ENCODE measurements at regions not wholly inside any gene's neighbourhood (a gene's known extent, or its start where the extent isn't known, plus 50 kb on each side); places are given as distances from the start of the nearest gene placed in this dataset.
A peak's percentile ranks its signal among the peaks of the same experiment; 100 is the strongest.

DNA sequence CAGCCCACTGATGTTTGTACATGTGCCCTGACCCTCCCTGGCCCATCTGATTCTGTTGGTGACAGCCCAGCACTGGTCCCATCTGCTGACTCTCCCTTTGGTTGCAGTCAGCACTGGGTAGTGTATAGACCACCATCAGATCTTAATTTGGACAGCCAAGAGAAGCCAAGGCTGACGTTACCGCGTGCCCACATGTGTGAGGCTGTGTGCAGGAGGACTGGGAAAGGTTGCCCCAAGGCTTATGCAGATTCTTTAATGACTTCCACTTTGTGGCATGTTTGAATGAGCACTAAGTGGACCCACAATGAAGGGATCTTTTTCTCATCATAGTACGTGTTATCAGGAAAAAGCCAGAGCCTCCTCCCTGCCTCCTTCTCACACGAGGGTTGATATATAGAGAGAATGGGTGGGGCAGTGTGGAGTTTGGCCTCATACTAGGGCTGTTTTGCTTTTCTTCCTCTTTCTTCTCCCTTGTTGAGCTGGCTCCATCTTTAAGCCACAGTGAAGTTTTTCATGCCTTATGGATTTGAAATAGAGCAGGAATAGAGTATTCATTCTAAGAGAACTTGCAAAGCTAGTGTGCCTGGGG lies 93.5 kb downstream of the NAV1 start:
- Histone ChIP-seq H3K27ac (no peak overlapping the region), H3K27me3 (no peaks in the 10 kb centered on the region), H3K4me3 (no peak overlapping the region), H3K4me1 (peaks cover 37 to 48% of the 10 kb centered on the region in 2 donors), H3K9me3 (no peaks in the 10 kb centered on the region), H3K36me3 (no peaks in the 10 kb centered on the region)
- ATAC-seq (no peak), DNase-seq (no peak)
- intact Hi-C loops (cut with DNase I; ENCODE audit: low total_unique reads), result no loop called here
- in situ Hi-C loops (cut with MboI; ENCODE audit: low sequenced_read_pairs in 4 of 4), result no loop called here
- TF ChIP-seq, protein P1, sequence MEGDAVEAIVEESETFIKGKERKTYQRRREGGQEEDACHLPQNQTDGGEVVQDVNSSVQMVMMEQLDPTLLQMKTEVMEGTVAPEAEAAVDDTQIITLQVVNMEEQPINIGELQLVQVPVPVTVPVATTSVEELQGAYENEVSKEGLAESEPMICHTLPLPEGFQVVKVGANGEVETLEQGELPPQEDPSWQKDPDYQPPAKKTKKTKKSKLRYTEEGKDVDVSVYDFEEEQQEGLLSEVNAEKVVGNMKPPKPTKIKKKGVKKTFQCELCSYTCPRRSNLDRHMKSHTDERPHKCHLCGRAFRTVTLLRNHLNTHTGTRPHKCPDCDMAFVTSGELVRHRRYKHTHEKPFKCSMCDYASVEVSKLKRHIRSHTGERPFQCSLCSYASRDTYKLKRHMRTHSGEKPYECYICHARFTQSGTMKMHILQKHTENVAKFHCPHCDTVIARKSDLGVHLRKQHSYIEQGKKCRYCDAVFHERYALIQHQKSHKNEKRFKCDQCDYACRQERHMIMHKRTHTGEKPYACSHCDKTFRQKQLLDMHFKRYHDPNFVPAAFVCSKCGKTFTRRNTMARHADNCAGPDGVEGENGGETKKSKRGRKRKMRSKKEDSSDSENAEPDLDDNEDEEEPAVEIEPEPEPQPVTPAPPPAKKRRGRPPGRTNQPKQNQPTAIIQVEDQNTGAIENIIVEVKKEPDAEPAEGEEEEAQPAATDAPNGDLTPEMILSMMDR (IDR thresholded peaks at IDR 0.05 in 4 of 5, conservative IDR thresholded peaks at IDR 0.05 in 1 of 5), result no peak
- no peak for TF ChIP-seq POLR2A (IDR thresholded peaks at IDR 0.05)

DNA sequence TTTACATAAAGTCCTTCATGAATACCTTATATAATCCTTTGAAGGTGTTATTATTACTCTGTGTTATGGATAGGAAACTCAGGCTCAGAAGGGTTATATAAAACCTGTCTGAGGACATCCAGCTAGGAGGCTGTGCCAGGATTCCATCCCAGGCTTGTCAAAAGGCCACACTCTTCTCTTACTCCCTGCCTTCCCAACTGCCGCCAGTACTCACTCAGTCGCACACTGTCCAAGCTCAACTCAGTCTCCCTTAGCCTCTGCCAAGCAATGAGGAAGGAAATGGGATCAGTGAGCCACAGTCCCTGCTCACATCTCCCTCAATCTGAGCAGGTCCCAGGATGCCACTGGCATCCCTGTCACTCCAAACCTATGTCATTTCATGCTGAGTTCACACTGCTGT lies 94.4 kb downstream of the NAV1 start:
- intact Hi-C loops (cut with DNase I; ENCODE audit: low total_unique reads) (no loop called here), in situ Hi-C loops (cut with MboI; ENCODE audit: low sequenced_read_pairs in 4 of 4) (no loop called here)
- Histone ChIP-seq H3K9me3 (no peaks in the 10 kb centered on the region), H3K36me3 (no peaks in the 10 kb centered on the region), H3K4me1 (peaks cover 37 to 43% of the 10 kb centered on the region in 2 donors), H3K27me3 (no peaks in the 10 kb centered on the region), H3K4me3 (no peak overlapping the region), H3K27ac (no peak overlapping the region)
- TF ChIP-seq POLR2A (IDR thresholded peaks at IDR 0.05), result no peak
- TF ChIP-seq, protein P1 (IDR thresholded peaks at IDR 0.05 in 4 of 5, conservative IDR thresholded peaks at IDR 0.05 in 1 of 5), result no peak
- ATAC-seq (peak; percentile 56 to 67), DNase-seq (no peak)

DNA sequence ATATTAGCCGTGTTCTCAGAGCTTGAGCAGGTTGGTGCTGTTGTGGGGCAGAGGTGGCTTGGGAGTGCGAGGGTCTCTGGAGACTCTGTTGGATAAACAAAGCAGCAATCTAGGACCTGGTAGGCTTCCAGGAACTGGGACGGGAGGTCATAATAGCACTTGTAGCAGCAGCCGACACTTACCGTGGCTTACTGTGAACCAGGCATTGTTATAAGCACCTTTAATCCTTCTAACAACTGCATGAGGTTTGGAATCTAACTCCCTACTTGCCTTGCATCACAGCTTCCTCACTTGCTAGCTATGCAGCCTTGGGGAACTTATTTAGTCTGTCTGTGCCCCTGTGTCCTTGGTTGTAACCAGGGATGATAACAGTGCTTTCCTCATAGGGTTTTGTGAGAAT lies 94.9 kb downstream of the NAV1 start:
- no peak for ATAC-seq
- H3K27ac ChIP-seq, result no peak overlapping the region
- intact Hi-C loops (cut with DNase I; ENCODE audit: low total_unique reads), result no loop called here

DNA sequence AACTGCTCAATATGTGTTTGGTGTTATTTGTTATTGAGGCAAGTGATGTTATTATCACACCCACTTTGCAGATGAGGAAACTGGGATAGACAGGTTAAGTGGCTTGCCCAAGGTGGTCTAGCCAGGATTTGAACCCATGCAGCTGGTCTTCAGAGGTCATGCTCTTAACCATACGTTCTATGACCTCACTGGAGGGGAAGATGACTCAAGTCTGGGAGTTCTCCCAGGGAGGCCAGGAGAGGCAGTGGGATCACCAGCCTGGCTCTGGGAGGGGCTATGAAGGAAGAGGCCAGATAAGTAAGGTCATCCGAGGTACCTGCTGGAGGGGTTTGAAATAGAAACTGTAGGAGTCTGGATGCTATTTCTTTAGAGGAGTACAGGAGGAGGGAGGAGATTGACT lies 95.3 kb downstream of the NAV1 start:
- Histone ChIP-seq H3K4me1 (peaks cover 34 to 40% of the 10 kb centered on the region in 2 donors), H3K36me3 (no peaks in the 10 kb centered on the region), H3K9me3 (no peaks in the 10 kb centered on the region), H3K27me3 (no peaks in the 10 kb centered on the region), H3K27ac (no peak overlapping the region), H3K4me3 (no peak overlapping the region)
- no peak for DNase-seq
- in situ Hi-C loops (cut with MboI; ENCODE audit: low sequenced_read_pairs in 4 of 4), result no loop called here
- intact Hi-C loops (cut with DNase I; ENCODE audit: low total_unique reads), result no loop called here
- TF ChIP-seq POLR2A (IDR thresholded peaks at IDR 0.05), result no peak
- TF ChIP-seq, protein P1 (IDR thresholded peaks at IDR 0.05 in 4 of 5, conservative IDR thresholded peaks at IDR 0.05 in 1 of 5), result no peak
- no peak for ATAC-seq

More for the DNA sequence above, 94.9 kb downstream of the NAV1 start:
- DNase-seq, result no peak
- TF ChIP-seq POLR2A (IDR thresholded peaks at IDR 0.05), result no peak
- TF ChIP-seq, protein P1 (IDR thresholded peaks at IDR 0.05 in 4 of 5, conservative IDR thresholded peaks at IDR 0.05 in 1 of 5), result no peak
- Histone ChIP-seq H3K27me3 (no peaks in the 10 kb centered on the region), H3K4me1 (peaks cover 36 to 38% of the 10 kb centered on the region in 2 donors), H3K36me3 (no peaks in the 10 kb centered on the region), H3K9me3 (no peaks in the 10 kb centered on the region), H3K4me3 (no peak overlapping the region)
- in situ Hi-C loops (cut with MboI; ENCODE audit: low sequenced_read_pairs in 4 of 4), result no loop called here

DNA sequence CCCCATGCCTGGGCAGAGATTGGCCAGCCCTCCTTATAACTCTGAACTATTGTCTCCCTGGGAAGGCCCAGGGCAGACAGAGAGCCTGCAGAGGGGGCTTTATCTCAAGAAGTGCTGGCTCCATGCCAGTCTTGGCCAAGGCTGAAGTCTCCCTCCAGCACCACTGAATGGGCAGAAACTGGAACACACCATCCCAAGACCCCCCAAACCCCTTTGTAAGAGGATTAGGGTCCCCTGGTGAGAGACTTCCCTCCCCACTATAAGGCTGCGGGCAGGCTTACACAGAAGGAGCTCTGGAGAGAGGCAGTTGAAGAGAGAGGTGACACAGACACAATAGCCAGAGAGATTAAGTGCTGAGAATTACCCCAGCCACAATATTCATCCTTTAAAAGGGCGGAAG lies 97.2 kb downstream of the NAV1 start:
- no peak for DNase-seq
- no peak for ATAC-seq
- H3K27me3 ChIP-seq, result no peaks in the 10 kb centered on the region
- H3K36me3 ChIP-seq, result no peaks in the 10 kb centered on the region
- H3K9me3 ChIP-seq, result no peaks in the 10 kb centered on the region
- no peak overlapping the region for H3K4me3 ChIP-seq
- peaks cover 33% of the 10 kb centered on the region in 2 donors for H3K4me1 ChIP-seq
- intact Hi-C loops (cut with DNase I; ENCODE audit: low total_unique reads) (no loop called here), in situ Hi-C loops (cut with MboI; ENCODE audit: low sequenced_read_pairs in 4 of 4) (no loop called here)
- no peak overlapping the region for H3K27ac ChIP-seq
- TF ChIP-seq, protein P1 (IDR thresholded peaks at IDR 0.05 in 4 of 5, conservative IDR thresholded peaks at IDR 0.05 in 1 of 5), result no peak
- TF ChIP-seq POLR2A (IDR thresholded peaks at IDR 0.05), result no peak
